GM19043 (cell line): ENCODE measurements at regions not wholly inside any gene's neighbourhood (a gene's known extent, or its start where the extent isn't known, plus 50 kb on each side); places are given as distances from the start of the nearest gene placed in this dataset.
"Not testable (repeated sequence)": the region's sequence is repeated elsewhere in the genome, so short reads cannot be mapped to it uniquely, and the experiment has no call there.

ENCODE experiments used
- ATAC-seq: cut with Tn5 transposase; IDR thresholded peaks from one replicate; pipeline ENCODE4 v1.9.1; 2021; ENCODE audit warnings: low read depth; ENCODE audit not compliant: unreplicated experiment

- ATAC-seq: no peak
These were observed 82.3 kb upstream of the PPARGC1A start for GRCh38 chr4:23972187-23972586.

- no peak for ATAC-seq
These were observed 80.5 kb upstream of the PPARGC1A start for GRCh38 chr4:23970201-23970850.

DNA sequence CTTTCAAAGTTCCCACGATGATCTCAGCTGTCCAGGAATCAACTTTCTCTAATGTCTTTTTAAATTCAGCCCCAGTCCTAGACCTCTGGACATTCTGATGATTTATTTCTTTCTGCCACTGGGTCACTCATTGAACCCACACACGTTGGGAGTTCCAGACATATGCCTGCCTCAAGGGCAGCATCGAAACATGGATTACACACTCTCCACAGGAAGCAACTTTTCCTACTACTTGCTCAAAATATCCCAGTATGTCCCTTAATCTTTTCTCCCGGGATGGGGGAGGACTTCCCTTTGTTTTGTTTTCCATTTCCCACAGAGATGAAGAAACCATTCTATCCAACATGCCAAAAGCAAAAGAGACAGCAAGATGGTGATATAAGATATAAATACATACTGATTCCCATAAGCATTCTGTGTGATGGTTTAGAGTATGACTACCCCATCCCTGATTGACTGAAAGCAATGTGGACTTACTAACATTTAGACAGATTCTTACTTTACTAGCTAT is 79.8 kb upstream of the PPARGC1A start:
- ATAC-seq: no peak

- no peak for ATAC-seq
These were observed 77.4 kb upstream of the PPARGC1A start for GRCh38 chr4:23967281-23967680.

- no peak for ATAC-seq
These were observed 76.9 kb upstream of the PPARGC1A start for GRCh38 chr4:23966725-23967124.

GRCh38 chr4:23962462-23962861 is 72.6 kb upstream of the PPARGC1A start:
- ATAC-seq: no peak

DNA sequence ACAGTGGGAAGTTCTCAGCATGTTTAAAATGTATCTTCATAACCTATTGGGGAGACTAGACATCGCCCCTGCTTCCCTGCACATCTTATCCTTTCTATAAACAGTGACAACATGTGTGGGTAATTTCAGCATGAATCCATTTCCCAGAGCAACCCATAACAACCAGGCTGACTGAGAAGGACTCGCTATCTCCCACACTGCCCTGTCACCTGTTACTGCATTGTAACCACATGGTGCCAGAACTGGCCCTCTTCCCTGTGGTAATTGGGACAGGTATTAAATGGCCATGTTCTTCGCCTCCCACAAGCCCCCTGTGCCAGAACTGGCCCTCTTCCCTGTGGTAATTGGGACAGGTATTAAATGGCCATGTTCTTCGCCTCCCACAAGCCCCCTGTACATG is 71.5 kb upstream of the PPARGC1A start:
- not testable (repeated sequence) for ATAC-seq

DNA sequence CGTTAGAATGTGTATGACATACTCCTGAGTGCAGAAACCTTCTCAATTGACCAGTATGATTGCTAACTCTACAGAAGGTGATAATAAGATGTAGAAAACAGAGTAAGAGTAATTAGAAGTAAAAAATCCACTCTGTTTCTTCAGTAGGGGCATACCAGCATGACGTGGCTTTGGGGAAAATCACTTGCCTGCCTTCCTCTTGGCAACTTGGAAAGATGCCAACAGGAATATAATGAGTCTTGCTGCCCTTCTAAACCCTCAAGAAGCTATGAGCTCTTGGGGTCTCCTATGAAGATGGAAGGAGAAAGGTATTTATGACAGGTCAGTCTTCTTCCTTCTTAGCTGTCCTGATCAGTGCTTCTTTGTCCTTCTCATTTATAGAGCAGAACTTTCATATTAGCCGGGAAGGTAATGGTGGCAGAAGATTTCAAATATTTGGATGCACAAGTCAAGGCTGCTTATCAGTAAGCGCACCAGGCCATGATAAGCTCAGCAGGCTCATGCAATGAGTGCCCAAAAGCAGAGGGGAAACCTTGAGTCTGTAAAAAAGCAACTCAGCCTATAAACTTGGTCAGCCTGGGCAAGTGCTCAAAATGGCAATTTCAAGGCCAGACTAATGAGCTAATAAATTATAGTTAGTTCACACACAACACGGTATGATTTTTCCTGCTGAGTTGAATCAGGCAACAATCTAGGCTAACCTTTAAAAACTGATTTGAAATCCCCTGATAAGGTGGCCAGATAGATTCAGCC is 69.7 kb upstream of the PPARGC1A start:
- no peak for ATAC-seq

GRCh38 chr4:23958749-23959148 is 68.9 kb upstream of the PPARGC1A start:
- no peak for ATAC-seq

- no peak for ATAC-seq
These were observed 67.6 kb upstream of the PPARGC1A start for GRCh38 chr4:23957465-23957864.

- no peak for ATAC-seq
These were observed 66.9 kb upstream of the PPARGC1A start for GRCh38 chr4:23956601-23957364.

DNA sequence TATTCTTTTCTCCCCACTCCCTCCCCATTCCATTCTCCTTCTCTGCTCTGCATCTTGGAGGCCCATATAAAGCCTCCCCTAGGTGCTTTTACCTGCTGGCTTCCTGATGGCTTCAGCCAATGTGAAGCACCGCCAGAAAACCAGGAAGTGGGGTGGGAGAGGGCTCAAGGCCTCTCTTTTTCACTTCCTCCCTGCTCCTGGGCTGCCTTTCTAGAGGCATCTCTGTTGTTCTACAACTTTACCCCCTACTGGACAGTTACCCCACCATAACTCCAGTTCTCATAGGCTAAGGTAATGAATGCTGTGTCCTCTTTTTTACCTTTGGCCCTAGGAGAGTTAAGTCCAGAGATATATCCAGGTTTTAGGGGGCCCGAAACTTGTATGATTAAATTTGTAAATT is 62.4 kb upstream of the PPARGC1A start:
- no peak for ATAC-seq

DNA sequence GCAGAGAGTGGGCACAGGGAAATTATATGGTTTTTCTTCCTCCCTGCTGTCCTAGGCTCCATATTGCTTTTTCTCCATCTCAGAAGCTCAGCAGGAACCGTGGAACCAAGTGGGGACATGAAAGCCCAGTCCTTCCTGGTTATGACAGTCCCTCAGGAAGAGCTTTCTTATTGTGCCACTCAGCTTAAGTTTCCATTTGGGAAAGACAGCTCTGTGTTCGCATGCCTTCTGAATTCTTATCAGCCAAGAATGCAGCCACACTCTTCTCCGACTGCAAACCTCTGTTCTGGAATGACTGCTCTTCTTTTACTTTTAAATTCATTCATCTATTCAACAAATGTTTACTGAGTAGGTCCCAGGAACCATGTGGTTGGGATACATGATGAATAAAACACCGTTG is 58.0 kb upstream of the PPARGC1A start:
- no peak for ATAC-seq

DNA sequence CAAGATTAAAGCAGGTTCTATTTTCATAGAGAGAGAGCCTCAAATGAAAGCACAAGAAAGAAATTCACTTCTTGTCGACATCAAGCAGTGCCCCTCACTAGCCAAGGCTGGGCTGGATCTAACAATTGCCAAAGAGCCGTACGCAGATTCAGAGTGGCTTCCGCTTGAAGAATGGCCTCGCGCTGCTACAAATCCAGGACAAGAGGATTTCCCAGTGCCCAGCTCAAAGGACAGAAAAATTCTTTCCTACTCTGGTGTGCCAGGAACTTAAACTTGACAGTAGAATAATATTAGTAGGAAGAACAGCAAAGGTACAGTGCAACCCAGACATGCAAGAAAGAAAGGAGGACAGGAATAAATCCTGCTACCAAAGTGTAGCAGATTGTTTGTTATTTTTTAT is 56.5 kb upstream of the PPARGC1A start:
- no peak for ATAC-seq

DNA sequence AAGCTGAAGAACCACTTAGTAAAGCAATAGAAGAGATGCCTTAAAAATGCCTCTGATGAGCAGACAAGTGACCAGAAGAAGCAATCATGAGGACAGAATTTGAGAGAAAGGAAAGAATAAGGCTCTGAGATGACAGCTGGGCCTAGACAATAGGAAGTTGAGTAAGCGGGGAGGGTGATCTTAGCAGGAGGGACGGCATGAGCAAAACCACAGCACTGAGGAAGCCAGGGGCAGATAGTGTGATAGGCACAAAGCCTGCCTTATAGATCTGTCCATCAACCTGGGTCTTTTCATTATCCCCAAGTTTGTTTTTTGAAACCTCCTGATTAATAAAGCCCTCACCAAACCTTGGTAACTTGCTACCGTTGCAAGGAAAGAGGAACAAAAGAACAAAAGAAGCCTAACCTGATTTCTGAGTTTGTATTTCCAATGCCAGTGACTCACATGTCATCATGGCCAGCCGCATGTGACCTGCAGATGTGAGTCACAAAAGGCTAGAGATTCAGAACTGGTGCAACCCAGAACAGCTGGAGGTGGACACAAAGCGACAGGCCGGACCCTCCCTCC is 55.7 kb upstream of the PPARGC1A start:
- no peak for ATAC-seq

- not testable (repeated sequence) for ATAC-seq
These were observed 54.7 kb upstream of the PPARGC1A start for GRCh38 chr4:23944556-23944955.

GRCh38 chr4:23943478-23943877 is 53.6 kb upstream of the PPARGC1A start:
- ATAC-seq: no peak

- ATAC-seq: no peak
These were observed 52.6 kb upstream of the PPARGC1A start for GRCh38 chr4:23942471-23942870.
